NB4 (cell line): ENCODE measurements at regions not wholly inside any gene's neighbourhood (a gene's known extent, or its start where the extent isn't known, plus 50 kb on each side); places are given as distances from the start of the nearest gene placed in this dataset.
"Not testable (repeated sequence)": the region's sequence is repeated elsewhere in the genome, so short reads cannot be mapped to it uniquely, and the experiment has no call there.

ENCODE experiments used
- DNase-seq: peaks from one replicate; pipeline ENCODE4 v3.0.0; 2010; ENCODE audit warnings: low read depth
- H3K4me3 ChIP-seq: one replicate; pipeline ENCODE4 v1.5.1; 2011; ENCODE audit warnings: mild to moderate bottlenecking, low read depth, low read length, moderate library complexity
- CTCF ChIP-seq: IDR thresholded peaks from one replicate; pipeline ENCODE4 v1.5.1; 2012; ENCODE audit warnings: low read depth, low read length
- MAX ChIP-seq: IDR thresholded peaks from 2 replicates; pipeline ENCODE4 v1.6.1; 2011; ENCODE audit warnings: low read depth, low read length
- MYC ChIP-seq: IDR thresholded peaks from 2 replicates; pipeline ENCODE4 v1.6.1; 2011; ENCODE audit warnings: low read depth, low read length
- POLR2A ChIP-seq: IDR thresholded peaks from 2 replicates; pipeline ENCODE4 v1.6.1; 2011; ENCODE audit warnings: mild to moderate bottlenecking; ENCODE audit not compliant: insufficient read length; ENCODE audit errors: extremely low read depth

- H3K4me3 ChIP-seq = no peak overlapping the region
- TF ChIP-seq MAX = no peak
- TF ChIP-seq CTCF = no peak
- no peak for TF ChIP-seq POLR2A
- TF ChIP-seq MYC = no peak
- no peak for DNase-seq
These were observed 317.6 kb upstream of the KAZN start for GRCh38 chr1:14280909-14281308.

GRCh38 chr1:14281412-14281811 is 317.1 kb upstream of the KAZN start:
- H3K4me3 ChIP-seq = no peak overlapping the region
- no peak for DNase-seq
- TF ChIP-seq CTCF (no peak), MYC (no peak), POLR2A (no peak), MAX (no peak)

GRCh38 chr1:14282707-14283106 is 315.8 kb upstream of the KAZN start:
- TF ChIP-seq MAX (no peak), POLR2A (no peak), CTCF (no peak), MYC (no peak)
- no peak for DNase-seq
- no peak overlapping the region for H3K4me3 ChIP-seq

GRCh38 chr1:14285238-14285637 is 313.2 kb upstream of the KAZN start:
- DNase-seq = no peak
- TF ChIP-seq CTCF (no peak), POLR2A (no peak), MAX (no peak), MYC (no peak)
- H3K4me3 ChIP-seq = no peak overlapping the region

- DNase-seq, H3K4me3 ChIP-seq: not testable (repeated sequence)
These were observed 307.3 kb upstream of the KAZN start for GRCh38 chr1:14291182-14291581.

- TF ChIP-seq MYC = no peak
- no peak for TF ChIP-seq MAX
- TF ChIP-seq POLR2A = no peak
- no peak for TF ChIP-seq CTCF
- no peak overlapping the region for H3K4me3 ChIP-seq
- no peak for DNase-seq
These were observed 306.0 kb upstream of the KAZN start for GRCh38 chr1:14292520-14292919.

GRCh38 chr1:14294006-14294405 is 304.5 kb upstream of the KAZN start:
- H3K4me3 ChIP-seq = no peak overlapping the region
- no peak for TF ChIP-seq POLR2A
- TF ChIP-seq CTCF = no peak
- no peak for TF ChIP-seq MYC
- no peak for TF ChIP-seq MAX
- DNase-seq = no peak
